ENCODE measurements at regions not wholly inside any gene's neighbourhood (a gene's known extent, or its start where the extent isn't known, plus 50 kb on each side); places are given as distances from the start of the nearest gene placed in this dataset.

GRCh38 chr2:118177318-118177717 is 89.0 kb downstream of the INSIG2 start:
- no peak for DNase-seq

DNA sequence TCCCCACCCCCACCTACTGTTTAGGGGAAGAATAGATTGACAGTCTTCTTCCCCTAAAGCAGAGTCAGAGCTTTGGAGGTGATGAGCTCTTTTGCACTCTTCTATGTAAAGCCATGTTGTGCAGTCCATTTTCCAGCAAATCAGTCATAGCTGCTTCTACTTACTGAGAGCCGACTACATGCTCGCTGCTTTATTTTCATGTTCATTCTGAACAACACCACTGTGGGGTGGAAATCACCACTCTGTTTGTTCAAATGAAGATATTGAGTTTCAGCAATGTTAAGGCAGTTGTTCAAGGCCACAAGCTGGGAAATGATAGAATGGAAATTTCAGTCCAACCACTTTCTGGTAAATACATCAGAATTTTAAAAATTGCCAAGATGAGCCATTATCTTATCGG is 88.3 kb downstream of the INSIG2 start:
- no peak for DNase-seq

DNA sequence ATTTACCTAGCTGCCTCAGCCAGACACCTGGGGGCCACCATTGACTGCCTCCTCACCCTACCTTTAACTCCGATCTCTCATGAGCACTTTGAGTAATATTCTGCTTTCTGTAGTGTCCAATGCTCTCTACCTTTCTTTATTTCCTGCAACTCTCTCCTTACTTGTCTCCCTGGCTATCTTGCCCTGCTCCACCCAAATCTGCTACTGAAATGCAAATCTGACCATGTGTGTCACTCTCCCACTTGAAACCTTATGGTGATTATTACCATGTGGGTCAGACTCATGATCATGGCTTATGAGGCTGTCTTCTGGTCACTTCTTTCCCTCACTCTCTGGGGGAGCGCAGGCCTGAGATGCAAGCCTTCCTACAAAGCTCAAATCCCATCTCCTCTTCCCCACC is 83.3 kb downstream of the INSIG2 start:
- no peak for DNase-seq

DNA sequence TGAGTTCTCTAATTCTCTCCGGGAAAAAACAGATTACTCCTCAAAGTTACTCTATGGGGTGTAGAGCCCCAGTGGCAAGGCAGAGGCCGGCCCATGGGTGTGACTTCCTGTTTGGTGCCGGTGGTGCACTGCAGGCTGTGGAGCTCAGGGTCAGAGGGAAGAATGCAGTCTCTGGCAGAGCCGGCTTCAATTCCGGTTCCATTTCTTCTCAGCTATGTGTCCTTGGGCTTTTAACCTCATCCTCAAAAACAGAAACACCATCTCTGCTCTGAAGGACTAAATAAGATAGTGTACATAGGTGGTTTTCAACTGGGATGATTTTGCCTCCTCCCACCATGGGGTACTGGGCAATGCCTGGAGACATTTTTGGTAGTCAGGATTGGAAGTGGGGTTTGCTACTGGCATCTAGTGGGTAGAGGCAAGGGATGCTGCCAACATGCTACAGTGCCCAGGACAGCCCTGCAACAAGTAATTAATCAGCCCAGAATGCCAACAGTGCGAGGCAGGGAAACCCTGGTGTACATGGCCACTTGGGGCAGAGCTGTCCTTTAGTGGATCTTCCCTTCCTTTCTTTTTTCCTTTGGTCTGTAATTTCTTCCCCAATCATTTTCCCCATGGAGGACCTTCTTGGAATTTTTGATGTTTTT is 81.2 kb downstream of the INSIG2 start:
- peak; percentile 5 for DNase-seq

DNA sequence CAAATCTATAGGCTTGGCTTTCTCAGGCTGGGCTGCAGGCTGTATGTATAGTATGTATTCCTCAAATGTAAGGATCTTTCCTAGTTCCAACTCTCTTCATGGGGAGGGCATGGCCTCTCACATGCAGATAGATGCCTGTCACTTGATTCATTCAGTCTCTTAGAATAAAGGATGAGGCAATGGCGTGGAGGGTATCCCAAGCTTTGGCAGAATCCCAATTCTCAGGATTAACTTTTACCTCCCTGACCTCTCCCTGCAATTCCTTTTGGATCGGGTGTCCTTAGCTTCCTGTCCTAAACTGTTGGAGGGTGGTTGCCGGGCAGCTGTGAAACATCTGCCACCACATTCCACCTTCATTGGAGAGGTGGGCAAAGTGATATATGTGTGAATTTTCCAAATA is 80.3 kb downstream of the INSIG2 start:
- DNase-seq: no peak

- DNase-seq: no peak
These were observed 78.8 kb downstream of the INSIG2 start for GRCh38 chr2:118167026-118167425.

- no peak for DNase-seq
These were observed 78.0 kb downstream of the INSIG2 start for GRCh38 chr2:118166242-118166641.

DNA sequence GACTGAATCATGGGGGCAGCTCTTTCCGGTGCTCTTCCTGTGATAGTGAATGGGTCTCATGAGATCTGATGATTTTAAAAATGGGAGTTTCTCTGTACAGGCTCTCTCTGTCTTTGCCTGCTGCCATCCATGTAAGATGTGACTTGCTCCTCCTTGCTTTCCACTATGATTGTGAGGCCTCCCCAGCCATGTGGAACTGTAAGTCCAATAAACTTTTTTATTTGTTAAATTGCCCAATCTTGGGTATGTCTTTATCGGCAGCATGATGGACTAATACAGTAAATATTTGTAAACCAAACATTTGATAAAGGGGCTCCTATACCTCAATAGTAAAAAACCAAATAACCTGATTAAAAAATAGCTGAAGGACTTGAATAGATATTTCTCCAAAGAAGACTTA is 77.3 kb downstream of the INSIG2 start:
- DNase-seq: no peak
